Left cardiac atrium (tissue), 4 donors: ENCODE measurements at regions not wholly inside any gene's neighbourhood (a gene's known extent, or its start where the extent isn't known, plus 50 kb on each side); places are given as distances from the start of the nearest gene placed in this dataset.

Source experiments
- ATAC-seq, 2 donors: fragments of 200-7000 bp; cut with Tn5 transposase; one replicate each; pipeline ENCODE4 v1.9.1; 2020; ENCODE audit warnings: mild to moderate bottlenecking in 2 of 2, moderate library complexity in 2 of 2
- DNase-seq: peaks from one replicate; pipeline ENCODE4 v3.0.0-alpha.2; 2020
- intact Hi-C, 2 donors: fragments of 100-400 bp; cut with DNase I; formaldehyde crosslinking; loops; one replicate each; pipeline versions ENCODE4 v1.14.1 to v1.15.1; 2022 to 2023
- donor health status: DM: no; HTN: yes; CAD: no.
- donor health status: DM: no; HTN: yes; CAD: no; lungs with severe emphysema.
- donor health status: DM: yes; HTN: yes; CAD: no.
- donor health status: Dilated cardiomyopathy.

GRCh38 chr12:114958538-114958937 is 274.6 kb upstream of the TBX3 start:
- intact Hi-C loops, result no loop called here
- DNase-seq, result no peak
- no peak for ATAC-seq

GRCh38 chr12:114957225-114957624 is 273.2 kb upstream of the TBX3 start:
- ATAC-seq, result no peak
- intact Hi-C loops, result no loop called here
- no peak for DNase-seq

GRCh38 chr12:114955414-114956014 is 271.5 kb upstream of the TBX3 start:
- ATAC-seq, result no peak
- intact Hi-C loops, result no loop called here
- no peak for DNase-seq

- intact Hi-C loops, result no loop called here
- DNase-seq (no peak), ATAC-seq (no peak)
Measured at GRCh38 chr12:114954511-114955055, 270.6 kb upstream of the TBX3 start.

- DNase-seq, result peak; percentile 61
- ATAC-seq, result peak; percentile 70 to 90
- intact Hi-C loops, result no loop called here
Measured at GRCh38 chr12:114952573-114953271, 268.7 kb upstream of the TBX3 start.

- intact Hi-C loops, result no loop called here
- no peak for ATAC-seq
- DNase-seq, result no peak
Measured at GRCh38 chr12:114949058-114949820, 265.3 kb upstream of the TBX3 start.

GRCh38 chr12:114945351-114945750 is 261.4 kb upstream of the TBX3 start:
- no peak for ATAC-seq
- intact Hi-C loops, result no loop called here
- DNase-seq, result no peak

GRCh38 chr12:114944736-114945135 is 260.8 kb upstream of the TBX3 start:
- ATAC-seq (no peak), DNase-seq (no peak)
- intact Hi-C loops, result no loop called here

GRCh38 chr12:114943601-114944000 is 259.6 kb upstream of the TBX3 start:
- DNase-seq (no peak), ATAC-seq (no peak)
- intact Hi-C loops, result no loop called here

- no peak for DNase-seq
- intact Hi-C loops, result no loop called here
- no peak for ATAC-seq
Measured at GRCh38 chr12:114938487-114939210, 254.7 kb upstream of the TBX3 start.

GRCh38 chr12:114936148-114937079 is 252.4 kb upstream of the TBX3 start:
- no peak for DNase-seq
- ATAC-seq, result no peak
- intact Hi-C loops, result no loop called here

GRCh38 chr12:114935658-114936057 is 251.7 kb upstream of the TBX3 start:
- DNase-seq, result no peak
- intact Hi-C loops, result no loop called here
- ATAC-seq, result no peak

- DNase-seq (no peak), ATAC-seq (peak in 1 of 2 donors; percentile 78)
- intact Hi-C loops, result no loop called here
Measured at GRCh38 chr12:114933428-114934160, 249.6 kb upstream of the TBX3 start.

GRCh38 chr12:114932806-114933205 is 248.8 kb upstream of the TBX3 start:
- no peak for ATAC-seq
- intact Hi-C loops, result no loop called here
- no peak for DNase-seq

- no peak for ATAC-seq
- no peak for DNase-seq
- intact Hi-C loops, result no loop called here
Measured at GRCh38 chr12:114931025-114931424, 247.1 kb upstream of the TBX3 start.

GRCh38 chr12:114926341-114926740 is 242.4 kb upstream of the TBX3 start:
- DNase-seq (no peak), ATAC-seq (no peak)
- intact Hi-C loops, result loop anchor here in 1 of 2 donors (10.0 kb wide), 1 partner anchor 818 kb away; no protein-coding TSS in a partner anchor

- DNase-seq, result no peak
- ATAC-seq, result no peak
- intact Hi-C loops, result loop anchor here in 1 of 2 donors (10.0 kb wide), 1 partner anchor 820 kb away; no protein-coding TSS in a partner anchor
Measured at GRCh38 chr12:114924946-114925475, 241.0 kb upstream of the TBX3 start.
